Hepatocyte (in vitro differentiated cells): ENCODE measurements at regions not wholly inside any gene's neighbourhood (a gene's known extent, or its start where the extent isn't known, plus 50 kb on each side); places are given as distances from the start of the nearest gene placed in this dataset.

Experiments
- DNase-seq: peaks from one replicate; pipeline ENCODE4 v3.0.0-alpha.2; 2016; ENCODE audit warnings: low spot score
- H2AFZ ChIP-seq: fragments of 200-600 bp; sonication (generic); 2 replicates; pipeline ENCODE4 v1.6.0; 2016; ENCODE audit warnings: antibody characterized with exemption, mild to moderate bottlenecking
- H3K27ac ChIP-seq: fragments of 200-600 bp; sonication (generic); 2 replicates; pipeline ENCODE4 v1.5.1; 2016; ENCODE audit warnings: mild to moderate bottlenecking
- H3K27me3 ChIP-seq: fragments of 200-600 bp; sonication (generic); 2 replicates; pipeline ENCODE4 v1.6.1; 2016
- H3K36me3 ChIP-seq: fragments of 200-600 bp; sonication (generic); replicated peaks from 2 replicates; pipeline ENCODE4 v1.5.1; 2016; ENCODE audit warnings: low read depth; ENCODE audit not compliant: insufficient read depth
- H3K4me1 ChIP-seq: fragments of 200-600 bp; sonication (generic); 2 replicates; pipeline ENCODE4 v1.5.1; 2016; ENCODE audit warnings: mild to moderate bottlenecking, moderate library complexity; ENCODE audit not compliant: insufficient read depth
- H3K4me2 ChIP-seq: fragments of 200-600 bp; sonication (generic); 2 replicates; pipeline ENCODE4 v1.6.0; 2016
- H3K4me3 ChIP-seq: fragments of 200-600 bp; sonication (generic); 2 replicates; pipeline ENCODE4 v1.5.1; 2016; ENCODE audit warnings: mild to moderate bottlenecking
- H3K79me2 ChIP-seq: fragments of 200-600 bp; sonication (generic); 2 replicates; pipeline ENCODE4 v1.6.0; 2017; ENCODE audit warnings: mild to moderate bottlenecking
- H3K9me2 ChIP-seq: fragments of 200-600 bp; sonication (generic); replicated peaks from 2 replicates; pipeline ENCODE4 v1.6.0; 2017; ENCODE audit warnings: mild to moderate bottlenecking; ENCODE audit not compliant: insufficient read depth
- H3K9me3 ChIP-seq: fragments of 200-600 bp; sonication (generic); 2 replicates; pipeline ENCODE4 v1.5.1; 2016; ENCODE audit warnings: low read depth, mild to moderate bottlenecking
- H4K20me1 ChIP-seq: fragments of 200-600 bp; sonication (generic); 2 replicates; pipeline ENCODE4 v1.6.0; 2016; ENCODE audit warnings: mild to moderate bottlenecking; ENCODE audit not compliant: insufficient read depth, poor library complexity, severe bottlenecking
- EZH2 ChIP-seq: fragments of 200-600 bp; sonication (generic); IDR thresholded peaks from 2 replicates; pipeline ENCODE4 v1.6.1; 2016; ENCODE audit warnings: antibody characterized with exemption, mild to moderate bottlenecking, borderline replicate concordance
- EZH2phosphoT487 ChIP-seq: fragments of 200-600 bp; sonication (generic); IDR thresholded peaks from one replicate; pipeline ENCODE4 v1.6.1; 2018; ENCODE audit warnings: antibody characterized with exemption, mild to moderate bottlenecking, low read depth, moderate library complexity; ENCODE audit not compliant: unreplicated experiment, severe bottlenecking
- WGBS: methylation state at CpG from one replicate; pipeline ENCODE4 v1.1.6; 2016; ENCODE audit warnings: low lambda C conversion rate; ENCODE audit errors: missing lambda C conversion rate; 5-methylcytosine and 5-hydroxymethylcytosine counted together
- TF ChIP-seq, protein P1 (sequence below): fragments of 200-600 bp; sonication (generic); IDR thresholded peaks from 2 replicates; pipeline ENCODE4 v1.5.1; 2016; ENCODE audit warnings: antibody characterized with exemption, mild to moderate bottlenecking; ENCODE audit not compliant: poor library complexity

DNA sequence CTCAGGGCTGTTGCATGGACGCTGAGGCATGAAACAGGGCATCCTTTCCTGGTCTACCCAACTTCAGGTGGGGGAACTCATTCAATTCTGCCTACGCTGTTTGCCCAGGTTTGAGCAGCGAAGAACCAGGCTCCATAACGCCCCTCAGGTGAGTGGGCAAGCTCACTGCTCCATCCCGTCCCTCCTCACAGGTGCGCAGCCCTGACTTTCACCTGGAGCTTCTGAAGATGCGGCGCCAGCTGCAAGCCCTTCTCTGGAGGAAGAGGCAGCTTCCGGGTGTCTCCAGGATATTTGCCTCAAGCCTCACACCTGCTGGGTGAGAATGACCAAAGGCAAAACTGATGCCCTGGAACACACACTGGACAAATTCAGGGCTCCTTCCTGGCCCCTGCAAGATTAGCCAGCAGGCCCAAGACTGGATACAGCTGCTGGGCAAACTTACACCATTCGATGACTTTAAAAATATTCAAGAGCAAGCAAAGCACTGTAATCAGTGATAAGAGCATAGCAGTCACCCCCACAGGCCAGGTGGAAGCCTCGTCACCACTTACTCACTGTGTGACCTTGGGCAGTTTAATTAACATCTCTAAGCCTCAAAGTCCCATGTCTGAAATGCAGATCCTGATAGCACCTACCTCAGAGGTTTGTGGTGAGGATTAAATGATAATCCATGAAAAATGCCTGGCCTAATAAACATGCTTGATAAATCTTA is 97.7 kb downstream of the GYPC start:
- no peak overlapping the region for H3K27ac ChIP-seq

DNA sequence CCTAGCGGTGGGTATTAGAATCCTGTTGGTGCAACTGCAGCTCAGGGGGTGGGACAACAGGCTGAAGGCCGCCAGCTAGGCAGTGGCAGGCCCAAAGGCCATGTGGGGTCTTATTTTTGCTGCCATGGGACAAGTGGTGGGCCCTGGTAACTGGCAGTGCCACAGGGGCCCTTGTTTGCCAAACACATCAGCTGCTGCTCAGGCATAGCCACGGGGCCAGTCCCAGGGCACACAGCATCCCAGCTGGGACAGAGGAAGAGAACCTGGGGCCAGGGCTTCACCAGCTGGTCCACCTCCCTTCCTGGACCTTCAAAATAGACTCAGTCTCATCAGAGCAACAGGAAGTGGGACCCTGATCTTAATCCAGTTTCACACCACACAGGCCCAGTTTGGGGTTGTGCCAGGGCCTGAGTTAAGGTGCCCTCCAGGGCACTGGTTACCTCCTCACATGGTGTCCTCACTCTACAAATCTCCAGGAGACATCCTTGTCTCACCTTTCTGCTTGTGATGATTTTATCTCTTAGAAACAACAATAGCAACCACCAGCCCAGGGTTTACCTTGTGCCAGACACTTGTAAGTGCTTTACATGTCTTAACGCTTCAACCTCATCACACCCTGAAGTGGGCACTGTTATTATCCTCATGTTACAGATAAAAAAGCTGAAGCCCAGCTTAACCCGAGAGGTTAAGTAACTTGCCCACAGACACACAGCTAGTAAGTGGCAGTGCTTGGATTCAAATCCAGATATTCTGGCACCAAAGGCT is 98.5 kb downstream of the GYPC start:
- no peaks in the 10 kb centered on the region for H3K9me2 ChIP-seq
- no peaks in the 10 kb centered on the region for H3K36me3 ChIP-seq
- no peak overlapping the region for H3K4me2 ChIP-seq
- H3K27ac ChIP-seq: no peak overlapping the region
- H4K20me1 ChIP-seq: no peaks in the 10 kb centered on the region
- 82% methylated on average over 5 of the region's 5 CpGs for WGBS
- H3K27me3 ChIP-seq: peaks cover 4% of the 10 kb centered on the region
- H3K79me2 ChIP-seq: no peaks in the 10 kb centered on the region
- no peaks in the 10 kb centered on the region for H3K9me3 ChIP-seq
- no peaks in the 10 kb centered on the region for H3K4me1 ChIP-seq
- H3K4me3 ChIP-seq: no peak overlapping the region
- no peak overlapping the region for H2AFZ ChIP-seq
- no peak for DNase-seq
- TF ChIP-seq EZH2: no peak
- TF ChIP-seq, protein P1, sequence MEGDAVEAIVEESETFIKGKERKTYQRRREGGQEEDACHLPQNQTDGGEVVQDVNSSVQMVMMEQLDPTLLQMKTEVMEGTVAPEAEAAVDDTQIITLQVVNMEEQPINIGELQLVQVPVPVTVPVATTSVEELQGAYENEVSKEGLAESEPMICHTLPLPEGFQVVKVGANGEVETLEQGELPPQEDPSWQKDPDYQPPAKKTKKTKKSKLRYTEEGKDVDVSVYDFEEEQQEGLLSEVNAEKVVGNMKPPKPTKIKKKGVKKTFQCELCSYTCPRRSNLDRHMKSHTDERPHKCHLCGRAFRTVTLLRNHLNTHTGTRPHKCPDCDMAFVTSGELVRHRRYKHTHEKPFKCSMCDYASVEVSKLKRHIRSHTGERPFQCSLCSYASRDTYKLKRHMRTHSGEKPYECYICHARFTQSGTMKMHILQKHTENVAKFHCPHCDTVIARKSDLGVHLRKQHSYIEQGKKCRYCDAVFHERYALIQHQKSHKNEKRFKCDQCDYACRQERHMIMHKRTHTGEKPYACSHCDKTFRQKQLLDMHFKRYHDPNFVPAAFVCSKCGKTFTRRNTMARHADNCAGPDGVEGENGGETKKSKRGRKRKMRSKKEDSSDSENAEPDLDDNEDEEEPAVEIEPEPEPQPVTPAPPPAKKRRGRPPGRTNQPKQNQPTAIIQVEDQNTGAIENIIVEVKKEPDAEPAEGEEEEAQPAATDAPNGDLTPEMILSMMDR: no peak
- TF ChIP-seq EZH2phosphoT487: no peak

More for the DNA sequence above, 97.7 kb downstream of the GYPC start:
- H4K20me1 ChIP-seq: no peaks in the 10 kb centered on the region
- H3K4me1 ChIP-seq: no peaks in the 10 kb centered on the region
- no peak overlapping the region for H3K4me2 ChIP-seq
- no peaks in the 10 kb centered on the region for H3K9me3 ChIP-seq
- TF ChIP-seq EZH2phosphoT487: no peak
- H3K27me3 ChIP-seq: peaks cover 4% of the 10 kb centered on the region
- no peak overlapping the region for H3K4me3 ChIP-seq
- H2AFZ ChIP-seq: no peak overlapping the region
- 81% methylated on average over 11 of the region's 11 CpGs for WGBS
- H3K9me2 ChIP-seq: no peaks in the 10 kb centered on the region
- peak; percentile 25 for DNase-seq
- H3K36me3 ChIP-seq: no peaks in the 10 kb centered on the region
- H3K79me2 ChIP-seq: no peaks in the 10 kb centered on the region

DNA sequence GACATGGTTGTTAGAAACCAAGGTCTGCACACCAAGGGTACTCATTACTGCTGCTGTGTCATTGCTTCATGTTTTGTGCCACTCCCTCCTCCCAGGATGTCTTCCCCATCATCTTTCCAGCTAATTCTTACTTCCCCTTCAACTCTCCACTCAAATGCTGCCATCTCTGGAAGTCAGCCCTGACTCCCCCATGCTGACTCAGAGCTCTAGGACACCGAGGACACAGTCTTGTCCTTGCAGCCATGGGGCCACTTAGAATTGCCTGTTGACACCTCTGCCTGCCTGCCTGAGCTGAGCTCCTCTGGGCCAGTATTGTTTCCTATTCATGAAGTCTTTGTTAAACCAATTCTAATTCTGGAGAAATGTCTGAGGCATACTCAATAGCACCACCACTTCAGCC is 100.2 kb downstream of the GYPC start:
- no peaks in the 10 kb centered on the region for H3K4me1 ChIP-seq
- no peak overlapping the region for H3K4me3 ChIP-seq
- no peak overlapping the region for H3K4me2 ChIP-seq
- no peak for TF ChIP-seq EZH2phosphoT487
- H3K27me3 ChIP-seq: peaks cover 4% of the 10 kb centered on the region
- no peaks in the 10 kb centered on the region for H3K9me2 ChIP-seq
- H3K27ac ChIP-seq: no peak overlapping the region
- WGBS: 78% methylated on average over 1 of the region's 1 CpG
- H3K79me2 ChIP-seq: no peaks in the 10 kb centered on the region
- no peaks in the 10 kb centered on the region for H3K36me3 ChIP-seq
- H2AFZ ChIP-seq: no peak overlapping the region
- H4K20me1 ChIP-seq: no peaks in the 10 kb centered on the region
- no peak for DNase-seq
- no peaks in the 10 kb centered on the region for H3K9me3 ChIP-seq

DNA sequence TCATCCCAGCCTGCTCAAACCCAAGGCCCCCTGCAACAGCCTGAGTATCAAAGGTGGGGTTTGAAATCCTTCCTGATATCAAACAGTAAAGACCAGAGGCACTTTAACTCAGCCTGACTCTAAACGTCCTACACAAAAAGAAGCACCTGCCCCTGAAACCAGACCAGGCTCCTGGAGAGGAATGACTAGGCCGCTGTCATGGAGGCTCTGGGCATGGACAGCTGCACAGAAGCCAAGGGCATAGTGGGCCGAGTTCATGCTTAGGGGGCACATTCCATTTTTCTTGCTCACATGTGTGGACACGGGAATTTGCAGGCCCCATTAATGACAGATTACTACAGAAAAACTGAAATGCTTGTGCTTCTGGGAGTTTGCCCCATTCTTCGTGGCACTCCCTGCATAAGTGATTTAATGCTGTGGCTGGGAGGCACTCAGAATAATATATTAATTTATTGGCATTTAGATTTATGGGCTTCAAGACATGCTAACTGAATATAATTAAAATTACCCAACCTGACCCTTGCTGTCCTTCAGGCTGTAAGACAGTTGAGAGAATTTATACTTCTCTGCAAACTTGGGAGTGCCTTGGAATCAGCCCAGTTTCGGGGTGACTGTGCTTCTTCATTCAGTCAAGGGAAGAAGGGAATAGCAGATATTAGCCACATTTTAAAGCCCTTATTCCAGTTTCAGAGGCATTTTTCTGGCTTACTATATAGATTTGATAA is 105.5 kb downstream of the GYPC start:
- Histone ChIP-seq H3K79me2 (no peaks in the 10 kb centered on the region), H3K4me2 (no peak overlapping the region), H3K4me1 (no peaks in the 10 kb centered on the region), H3K27me3 (peaks cover 3% of the 10 kb centered on the region), H3K27ac (no peak overlapping the region), H3K9me3 (no peaks in the 10 kb centered on the region), H3K9me2 (no peaks in the 10 kb centered on the region), H2AFZ (no peak overlapping the region), H3K36me3 (no peaks in the 10 kb centered on the region), H3K4me3 (no peak overlapping the region), H4K20me1 (no peaks in the 10 kb centered on the region)
- no peak for TF ChIP-seq EZH2phosphoT487
- TF ChIP-seq, protein P1: no peak
- no peak for TF ChIP-seq EZH2
- no peak for DNase-seq
- 90% methylated on average over 6 of the region's 6 CpGs for WGBS
